GM23248 (cell line): ENCODE measurements at regions not wholly inside any gene's neighbourhood (a gene's known extent, or its start where the extent isn't known, plus 50 kb on each side); places are given as distances from the start of the nearest gene placed in this dataset.
A peak's percentile ranks its signal among the peaks of the same experiment; 100 is the strongest.

Experiments
- DNase-seq: peaks from one replicate; pipeline ENCODE4 v3.0.0-alpha.2; 2015
- H2AFZ ChIP-seq: fragments of 200-600 bp; sonication (generic); 2 replicates; pipeline ENCODE4 v1.6.1; 2016; ENCODE audit warnings: antibody characterized with exemption
- H3F3A ChIP-seq: fragments of 200-600 bp; sonication (generic); 2 replicates; pipeline ENCODE4 v1.6.1; 2016; ENCODE audit warnings: mild to moderate bottlenecking, antibody characterized with exemption, mixed run types; ENCODE audit not compliant: insufficient read depth
- H3K27ac ChIP-seq: fragments of 200-600 bp; sonication (generic); 2 replicates; pipeline ENCODE4 v1.5.1; 2016; ENCODE audit warnings: mild to moderate bottlenecking
- H3K27me3 ChIP-seq: fragments of 200-600 bp; sonication (generic); replicated peaks from 2 replicates; pipeline ENCODE4 v1.6.1; 2016; ENCODE audit warnings: mild to moderate bottlenecking; ENCODE audit not compliant: insufficient read depth
- H3K36me3 ChIP-seq: fragments of 200-600 bp; sonication (generic); 2 replicates; pipeline ENCODE4 v1.6.1; 2016; ENCODE audit warnings: low read depth, mild to moderate bottlenecking
- H3K4me1 ChIP-seq: fragments of 200-600 bp; sonication (generic); 2 replicates; pipeline ENCODE4 v1.6.1; 2016; ENCODE audit warnings: mild to moderate bottlenecking; ENCODE audit not compliant: insufficient read depth
- H3K4me2 ChIP-seq: fragments of 200-600 bp; sonication (generic); one replicate; pipeline ENCODE4 v1.6.1; 2016; ENCODE audit warnings: mild to moderate bottlenecking; ENCODE audit not compliant: unreplicated experiment
- H3K4me3 ChIP-seq: fragments of 200-600 bp; sonication (generic); 2 replicates; pipeline ENCODE4 v1.5.1; 2016; ENCODE audit warnings: mild to moderate bottlenecking
- H3K79me2 ChIP-seq: fragments of 200-600 bp; sonication (generic); 2 replicates; pipeline ENCODE4 v1.6.1; 2016; ENCODE audit warnings: mild to moderate bottlenecking; ENCODE audit not compliant: insufficient read depth
- H3K9ac ChIP-seq: fragments of 200-600 bp; sonication (generic); 2 replicates; pipeline ENCODE4 v1.6.1; 2016; ENCODE audit warnings: mild to moderate bottlenecking
- H3K9me2 ChIP-seq: fragments of 200-600 bp; sonication (generic); 2 replicates; pipeline ENCODE4 v1.6.1; 2016; ENCODE audit warnings: mixed run types, mild to moderate bottlenecking, moderate library complexity; ENCODE audit not compliant: insufficient read depth
- H3K9me3 ChIP-seq: fragments of 200-600 bp; sonication (generic); one replicate; pipeline ENCODE4 v1.6.1; 2017; ENCODE audit warnings: low read depth
- H4K20me1 ChIP-seq: fragments of 200-600 bp; sonication (generic); 2 replicates; pipeline ENCODE4 v1.6.0; 2016; ENCODE audit not compliant: insufficient read depth
- EZH2 ChIP-seq: fragments of 200-600 bp; sonication (generic); IDR thresholded peaks from 2 replicates; pipeline ENCODE4 v1.6.1; 2018; ENCODE audit warnings: antibody characterized with exemption, mild to moderate bottlenecking; ENCODE audit not compliant: insufficient read depth, poor library complexity, severe bottlenecking
- EZH2phosphoT487 ChIP-seq: fragments of 200-600 bp; sonication (generic); IDR thresholded peaks from 2 replicates; pipeline ENCODE4 v1.6.1; 2018; ENCODE audit warnings: antibody characterized with exemption, moderate library complexity, mild to moderate bottlenecking, low read depth; ENCODE audit not compliant: insufficient read depth
- WGBS, 2 experiments: methylation state at CpG; one replicate each; pipeline ENCODE4 v1.1.6; 2015 to 2017; ENCODE audit warnings: low lambda C conversion rate in 2 of 2, low coverage in 1 of 2; ENCODE audit errors: missing lambda C conversion rate in 2 of 2; 5-methylcytosine and 5-hydroxymethylcytosine counted together
- in situ Hi-C: fragments of 300-500 bp; cut with MboI; formaldehyde crosslinking; loops from 2 replicates; pipeline ENCODE4 v1.15.0; 2020

GRCh38 chr6:159372333-159372732, 203.1 kb downstream of the FNDC1 start:
- in situ Hi-C loops: no loop called here

GRCh38 chr6:159360306-159360705, 191.1 kb downstream of the FNDC1 start:
- no peaks in the 10 kb centered on the region for H3F3A ChIP-seq
- H2AFZ ChIP-seq: no peak overlapping the region
- no peak overlapping the region for H3K9ac ChIP-seq
- 0 out of 2 replicates have a peak, but pooled peaks cover 7% of the 10 kb centered on the region for H3K4me1 ChIP-seq
- H3K79me2 ChIP-seq: no peaks in the 10 kb centered on the region
- H3K4me2 ChIP-seq: peak overlapping the region; percentile 13
- H3K9me3 ChIP-seq: no peaks in the 10 kb centered on the region
- no peak for TF ChIP-seq EZH2phosphoT487
- no peak for TF ChIP-seq EZH2
- WGBS, 2 experiments: 3% methylated on average over 4 of the region's 4 CpGs
- peak; percentile 54 for DNase-seq
- in situ Hi-C loops: no loop called here
- no peaks in the 10 kb centered on the region for H4K20me1 ChIP-seq
- H3K36me3 ChIP-seq: no peaks in the 10 kb centered on the region
- peaks cover 18% of the 10 kb centered on the region for H3K27me3 ChIP-seq
- no peak overlapping the region for H3K4me3 ChIP-seq
- H3K9me2 ChIP-seq: no peaks in the 10 kb centered on the region
- H3K27ac ChIP-seq: no peak overlapping the region

More at GRCh38 chr6:159372333-159372732, 203.1 kb downstream of the FNDC1 start:
- Histone ChIP-seq H3K36me3 (no peaks in the 10 kb centered on the region), H3K9ac (no peak overlapping the region), H3K9me3 (no peaks in the 10 kb centered on the region), H2AFZ (no peak overlapping the region), H3K27me3 (no peaks in the 10 kb centered on the region), H3F3A (0 out of 2 replicates have a peak, but pooled peaks cover 9% of the 10 kb centered on the region), H3K4me2 (no peak overlapping the region), H4K20me1 (no peaks in the 10 kb centered on the region), H3K27ac (no peak overlapping the region), H3K4me1 (peaks cover 12% of the 10 kb centered on the region), H3K4me3 (no peak overlapping the region), H3K9me2 (no peaks in the 10 kb centered on the region), H3K79me2 (no peaks in the 10 kb centered on the region)
- TF ChIP-seq EZH2 (no peak), EZH2phosphoT487 (no peak)
- no peak for DNase-seq
- 19 to 32% methylated on average over 2 of the region's 2 CpGs for WGBS, 2 experiments

GRCh38 chr6:159359581-159360297, 190.5 kb downstream of the FNDC1 start:
- Histone ChIP-seq H3K27me3 (peaks cover 18% of the 10 kb centered on the region), H3K4me1 (0 out of 2 replicates have a peak, but pooled peaks cover 7% of the 10 kb centered on the region), H3F3A (no peaks in the 10 kb centered on the region), H3K79me2 (no peaks in the 10 kb centered on the region), H3K4me2 (no peak overlapping the region), H3K4me3 (no peak overlapping the region), H4K20me1 (no peaks in the 10 kb centered on the region), H3K9me2 (no peaks in the 10 kb centered on the region), H2AFZ (no peak overlapping the region), H3K27ac (no peak overlapping the region), H3K9ac (no peak overlapping the region), H3K9me3 (no peaks in the 10 kb centered on the region), H3K36me3 (no peaks in the 10 kb centered on the region)
- DNase-seq: no peak
- WGBS, 2 experiments: 23 to 25% methylated on average over 8 of the region's 8 CpGs
- in situ Hi-C loops: no loop called here
- no peak for TF ChIP-seq EZH2phosphoT487
- TF ChIP-seq EZH2: no peak

DNA sequence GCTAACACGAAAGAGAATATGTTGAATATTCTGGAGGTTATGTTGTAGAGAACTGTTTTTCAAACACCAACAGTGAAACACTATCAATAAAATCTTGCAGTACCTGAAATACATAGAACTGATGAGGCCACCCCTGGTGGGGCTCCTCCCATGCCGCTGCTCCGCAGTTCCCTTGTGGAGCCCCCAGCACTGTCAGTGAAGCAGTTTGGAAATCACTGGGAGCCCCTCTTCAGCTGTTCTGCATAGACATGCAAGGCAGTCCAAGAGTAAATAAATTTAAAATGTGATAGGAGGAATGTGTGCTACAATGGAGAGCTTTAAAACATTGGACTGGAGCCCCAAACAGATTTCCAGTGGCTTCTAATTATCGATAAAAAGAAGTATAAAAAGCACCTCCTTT, 189.4 kb downstream of the FNDC1 start:
- no peaks in the 10 kb centered on the region for H3K9me3 ChIP-seq
- no peaks in the 10 kb centered on the region for H3K36me3 ChIP-seq
- WGBS, 2 experiments: 48 to 50% methylated on average over 4 of the region's 4 CpGs
- no peaks in the 10 kb centered on the region for H3K9me2 ChIP-seq
- H3K79me2 ChIP-seq: no peaks in the 10 kb centered on the region
- no peak for DNase-seq
- no peak overlapping the region for H3K4me2 ChIP-seq
- no peak overlapping the region for H2AFZ ChIP-seq
- no peak overlapping the region for H3K4me3 ChIP-seq
- no peaks in the 10 kb centered on the region for H4K20me1 ChIP-seq
- H3K27ac ChIP-seq: no peak overlapping the region
- H3K4me1 ChIP-seq: 0 out of 2 replicates have a peak, but pooled peaks cover 7% of the 10 kb centered on the region
- in situ Hi-C loops: no loop called here
- TF ChIP-seq EZH2 (no peak), EZH2phosphoT487 (no peak)
- H3F3A ChIP-seq: no peaks in the 10 kb centered on the region
- no peak overlapping the region for H3K9ac ChIP-seq
- peaks cover 18% of the 10 kb centered on the region for H3K27me3 ChIP-seq
